ENCODE measurements at regions not wholly inside any gene's neighbourhood (a gene's known extent, or its start where the extent isn't known, plus 50 kb on each side); places are given as distances from the start of the nearest gene placed in this dataset.
A peak's percentile ranks its signal among the peaks of the same experiment; 100 is the strongest.

GRCh38 chr19:30227661-30228112 lies 144.5 kb upstream of the ZNF536 start:
- H3K9me3 ChIP-seq = no peaks in the 10 kb centered on the region
- intact Hi-C loops (cut with DNase I) = no loop called here
- no peak overlapping the region for H3K27ac ChIP-seq
- H3K4me3 ChIP-seq = peak overlapping the region; percentile 46 to 63
- TF ChIP-seq, protein P1, sequence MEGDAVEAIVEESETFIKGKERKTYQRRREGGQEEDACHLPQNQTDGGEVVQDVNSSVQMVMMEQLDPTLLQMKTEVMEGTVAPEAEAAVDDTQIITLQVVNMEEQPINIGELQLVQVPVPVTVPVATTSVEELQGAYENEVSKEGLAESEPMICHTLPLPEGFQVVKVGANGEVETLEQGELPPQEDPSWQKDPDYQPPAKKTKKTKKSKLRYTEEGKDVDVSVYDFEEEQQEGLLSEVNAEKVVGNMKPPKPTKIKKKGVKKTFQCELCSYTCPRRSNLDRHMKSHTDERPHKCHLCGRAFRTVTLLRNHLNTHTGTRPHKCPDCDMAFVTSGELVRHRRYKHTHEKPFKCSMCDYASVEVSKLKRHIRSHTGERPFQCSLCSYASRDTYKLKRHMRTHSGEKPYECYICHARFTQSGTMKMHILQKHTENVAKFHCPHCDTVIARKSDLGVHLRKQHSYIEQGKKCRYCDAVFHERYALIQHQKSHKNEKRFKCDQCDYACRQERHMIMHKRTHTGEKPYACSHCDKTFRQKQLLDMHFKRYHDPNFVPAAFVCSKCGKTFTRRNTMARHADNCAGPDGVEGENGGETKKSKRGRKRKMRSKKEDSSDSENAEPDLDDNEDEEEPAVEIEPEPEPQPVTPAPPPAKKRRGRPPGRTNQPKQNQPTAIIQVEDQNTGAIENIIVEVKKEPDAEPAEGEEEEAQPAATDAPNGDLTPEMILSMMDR (IDR thresholded peaks at IDR 0.05) = peak in 1 of 3 experiments; percentile 14
- no peak for TF ChIP-seq POLR2AphosphoS5 (IDR thresholded peaks at IDR 0.05; ENCODE audit: insufficient read depth in 1 of 2, low read depth in 1 of 2)
- peaks cover 5% of the 10 kb centered on the region for H3K27me3 ChIP-seq
- H3K36me3 ChIP-seq = no peaks in the 10 kb centered on the region
- peaks cover 36% of the 10 kb centered on the region for H3K4me1 ChIP-seq
- no peak for DNase-seq (ENCODE audit: extremely low spot score in 2 of 2)

GRCh38 chr19:30228113-30228834 lies 143.9 kb upstream of the ZNF536 start:
- Histone ChIP-seq H3K9me3 (no peaks in the 10 kb centered on the region), H3K27me3 (peaks cover 5% of the 10 kb centered on the region), H3K4me3 (peak overlapping the region; percentile 46 to 63), H3K36me3 (no peaks in the 10 kb centered on the region), H3K27ac (no peak overlapping the region), H3K4me1 (peaks cover 36% of the 10 kb centered on the region)
- TF ChIP-seq, protein P1 (IDR thresholded peaks at IDR 0.05) = no peak
- TF ChIP-seq POLR2A (IDR thresholded peaks at IDR 0.05) = no peak
- no peak for TF ChIP-seq POLR2AphosphoS5 (IDR thresholded peaks at IDR 0.05; ENCODE audit: insufficient read depth in 1 of 2, low read depth in 1 of 2)
- intact Hi-C loops (cut with DNase I) = no loop called here
- no peak for DNase-seq (ENCODE audit: extremely low spot score in 2 of 2)

GRCh38 chr19:30228835-30229524 lies 143.2 kb upstream of the ZNF536 start:
- Histone ChIP-seq H3K27me3 (peaks cover 5% of the 10 kb centered on the region), H3K36me3 (no peaks in the 10 kb centered on the region), H3K27ac (no peak overlapping the region), H3K9me3 (no peaks in the 10 kb centered on the region), H3K4me1 (peaks cover 36% of the 10 kb centered on the region), H3K4me3 (peak overlapping the region; percentile 46 to 63)
- intact Hi-C loops (cut with DNase I) = no loop called here
- TF ChIP-seq, protein P1 (IDR thresholded peaks at IDR 0.05) = no peak
- TF ChIP-seq POLR2A (IDR thresholded peaks at IDR 0.05) (no peak), POLR2AphosphoS5 (IDR thresholded peaks at IDR 0.05; ENCODE audit: insufficient read depth in 1 of 2, low read depth in 1 of 2) (no peak)
- DNase-seq (ENCODE audit: extremely low spot score in 2 of 2) = no peak

DNA sequence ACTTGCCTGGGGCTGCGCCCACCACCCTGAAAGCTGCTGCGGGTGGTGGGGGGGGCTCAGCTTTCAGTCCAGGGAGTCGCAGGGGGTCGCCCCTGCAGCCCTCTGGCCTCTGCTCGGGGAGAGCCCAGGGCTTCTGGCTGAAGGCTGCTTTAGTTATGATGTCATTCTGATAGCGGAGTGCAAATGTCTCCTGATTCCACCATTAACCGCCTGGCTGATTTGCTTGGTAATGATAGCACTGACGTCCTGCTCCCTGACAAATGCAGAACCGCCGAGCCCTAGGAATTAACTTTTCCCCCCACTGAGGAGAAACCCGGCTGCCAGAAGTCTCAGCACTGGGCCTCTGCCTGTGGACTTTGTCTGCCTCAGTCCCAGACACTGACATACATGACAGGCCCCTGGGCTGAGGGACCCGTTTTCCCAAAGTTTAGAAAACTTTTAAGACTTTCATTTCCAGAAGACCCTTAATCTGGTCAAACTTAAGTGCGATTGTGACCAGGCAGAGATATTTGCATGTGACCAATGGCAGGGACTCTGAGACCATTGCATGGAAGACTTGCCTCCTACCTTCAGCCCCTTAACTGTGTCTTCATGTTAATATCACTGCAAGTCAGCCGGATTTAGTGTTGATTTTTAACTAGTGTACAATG lies 142.5 kb upstream of the ZNF536 start:
- Histone ChIP-seq H3K9me3 (no peaks in the 10 kb centered on the region), H3K36me3 (no peaks in the 10 kb centered on the region), H3K4me1 (peaks cover 36% of the 10 kb centered on the region), H3K27ac (no peak overlapping the region), H3K27me3 (peaks cover 5% of the 10 kb centered on the region), H3K4me3 (no peak overlapping the region)
- DNase-seq (ENCODE audit: extremely low spot score in 2 of 2) = no peak
- intact Hi-C loops (cut with DNase I) = no loop called here
- TF ChIP-seq, protein P1 (IDR thresholded peaks at IDR 0.05) = no peak
- TF ChIP-seq POLR2A (IDR thresholded peaks at IDR 0.05) (no peak), POLR2AphosphoS5 (IDR thresholded peaks at IDR 0.05; ENCODE audit: insufficient read depth in 1 of 2, low read depth in 1 of 2) (no peak)
